Erythroblast (primary cell): ENCODE measurements at regions not wholly inside any gene's neighbourhood (a gene's known extent, or its start where the extent isn't known, plus 50 kb on each side); places are given as distances from the start of the nearest gene placed in this dataset.
A peak's percentile ranks its signal among the peaks of the same experiment; 100 is the strongest.

Source experiments
- DNase-seq, 2 experiments: peaks; one replicate each; lab custom pipeline; 2025; lab: John Stamatoyannopoulos, UW
- GATA1 ChIP-seq: IDR thresholded peaks from 2 replicates; pipeline ENCODE4 v1.6.1; 2011; ENCODE audit warnings: low read depth, mild to moderate bottlenecking, control low read depth, low read length, moderate library complexity
- POLR2A ChIP-seq: IDR thresholded peaks from 2 replicates; pipeline ENCODE4 v1.6.1; 2011; ENCODE audit warnings: mild to moderate bottlenecking, low read length

DNA sequence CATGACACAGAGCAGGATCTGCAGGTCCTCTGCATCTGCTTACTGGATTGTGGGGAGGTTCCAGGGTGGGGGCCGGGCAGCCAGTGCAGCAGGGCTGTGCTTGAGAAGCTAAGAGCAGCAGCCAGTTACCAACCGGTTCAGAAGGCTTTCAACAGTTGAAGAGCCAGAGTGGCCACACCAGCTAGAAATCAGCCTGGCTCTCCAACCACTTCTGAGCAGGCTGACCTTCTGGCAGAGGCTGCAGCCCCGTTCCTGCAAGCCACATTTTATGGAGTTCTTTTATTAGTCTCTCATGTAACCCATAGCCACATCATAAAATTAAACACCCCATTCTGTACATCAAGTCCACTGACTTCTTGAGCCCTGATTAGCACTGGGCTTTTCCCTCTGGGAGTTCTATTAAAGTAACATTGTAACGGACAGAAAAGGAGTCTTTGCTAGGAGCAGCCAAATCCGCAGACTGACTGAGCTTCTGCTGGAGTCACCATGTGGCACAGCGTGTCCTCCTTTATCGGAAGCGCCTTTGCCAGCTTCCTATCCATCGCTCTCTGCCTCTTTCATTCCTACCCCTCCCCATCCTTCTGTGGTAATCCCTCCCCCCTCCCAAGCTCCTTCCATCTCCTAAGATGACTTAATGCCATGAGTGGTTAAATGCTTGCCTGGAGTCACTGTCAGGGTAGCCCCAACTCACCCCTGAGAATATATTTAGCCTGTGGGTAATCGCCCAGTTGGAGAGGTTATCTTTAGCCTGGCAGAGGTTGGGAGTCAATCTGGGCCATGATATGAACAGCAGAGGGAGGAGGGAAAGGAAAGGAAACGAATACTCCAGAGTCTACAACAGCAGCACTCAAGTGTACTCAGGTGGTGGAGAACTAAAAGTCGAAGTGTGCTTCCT is 138.5 kb upstream of the HES1 start:
- TF ChIP-seq POLR2A (no peak), GATA1 (no peak)
- DNase-seq: peak; percentile 39 to 62

DNA sequence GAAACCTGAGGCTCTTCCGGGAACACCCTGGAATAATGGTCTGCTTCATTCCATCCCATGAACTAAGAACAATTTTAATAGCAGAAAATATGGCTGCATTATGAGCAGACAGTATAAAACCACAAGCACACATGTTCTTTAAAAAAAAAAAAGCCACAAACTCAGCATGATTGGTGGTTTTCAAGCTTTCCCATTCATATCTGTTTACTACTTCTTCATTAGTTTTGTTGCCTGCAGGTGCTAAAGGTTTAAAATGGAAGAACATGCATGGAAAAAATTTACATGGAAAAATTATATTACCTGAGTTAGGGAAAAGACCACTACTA is 137.9 kb upstream of the HES1 start:
- TF ChIP-seq POLR2A (no peak), GATA1 (no peak)
- DNase-seq: no peak

DNA sequence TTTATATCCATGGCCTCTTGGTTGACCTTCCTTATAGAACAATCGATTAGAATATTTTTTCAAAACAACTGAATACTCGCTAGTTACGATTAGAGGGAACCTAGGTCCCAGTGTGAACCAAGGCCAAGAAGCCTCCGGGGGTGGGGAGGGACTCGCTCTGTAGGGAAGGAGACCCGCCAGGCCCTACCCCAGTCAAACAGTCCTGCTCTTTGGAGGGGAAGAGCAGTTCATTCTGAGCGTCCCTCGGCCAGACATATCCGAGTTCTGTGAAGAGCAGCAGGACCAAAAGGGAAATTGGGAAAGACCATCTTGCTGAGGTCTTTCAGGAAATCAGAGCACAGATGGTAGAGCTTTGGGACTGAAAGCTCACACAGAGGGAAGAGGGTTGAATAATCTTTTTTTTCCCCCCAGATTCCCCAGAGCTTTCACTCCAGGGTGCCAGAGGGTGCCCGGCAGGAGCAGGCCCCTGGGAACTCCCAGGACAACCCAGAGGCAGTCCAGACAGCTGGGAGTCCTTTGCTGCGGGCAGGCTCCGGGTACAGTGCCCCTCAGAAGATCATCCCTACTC is 137.2 kb upstream of the HES1 start:
- TF ChIP-seq GATA1: no peak
- no peak for TF ChIP-seq POLR2A
- no peak for DNase-seq

DNA sequence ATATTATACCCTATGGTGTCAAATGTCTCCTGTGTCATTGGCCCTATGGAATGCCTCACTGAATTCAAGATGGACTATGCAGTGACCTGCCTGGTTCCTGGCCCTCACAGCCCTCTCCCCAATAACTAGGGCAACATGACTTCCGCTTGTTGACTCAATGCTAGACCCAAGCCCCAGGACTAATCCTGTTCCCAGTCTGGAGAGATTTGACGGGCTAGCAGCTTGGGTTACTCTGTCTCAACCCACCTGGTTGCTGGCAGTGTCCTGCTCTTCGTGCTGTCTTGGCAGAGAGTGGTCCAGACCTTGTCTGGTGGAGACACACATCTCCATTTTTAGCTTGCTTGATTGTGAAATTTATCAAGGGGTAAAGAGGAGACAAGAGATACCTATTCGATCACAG is 135.8 kb upstream of the HES1 start:
- no peak for DNase-seq
- no peak for TF ChIP-seq GATA1
- no peak for TF ChIP-seq POLR2A

DNA sequence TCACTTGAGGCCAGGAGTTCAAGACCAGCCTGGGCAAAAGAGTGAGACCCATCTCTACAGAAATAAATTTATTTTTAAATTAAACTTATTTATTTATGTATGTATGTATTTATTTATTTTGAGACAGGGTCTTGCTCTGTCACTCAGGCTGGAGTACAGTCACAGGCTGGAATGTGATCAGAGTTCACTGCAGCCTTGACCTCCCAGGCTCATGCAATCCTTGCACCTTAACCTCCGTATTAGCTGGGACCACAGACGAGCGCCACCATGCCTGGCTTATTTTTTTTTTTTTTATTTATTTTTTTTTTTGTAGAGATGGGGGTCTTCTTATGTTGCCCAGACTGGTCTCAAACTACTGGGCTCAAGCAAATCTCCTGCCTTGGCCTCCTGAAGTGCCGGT is 135.2 kb upstream of the HES1 start:
- no peak for DNase-seq
- TF ChIP-seq GATA1 (no peak), POLR2A (no peak)

DNA sequence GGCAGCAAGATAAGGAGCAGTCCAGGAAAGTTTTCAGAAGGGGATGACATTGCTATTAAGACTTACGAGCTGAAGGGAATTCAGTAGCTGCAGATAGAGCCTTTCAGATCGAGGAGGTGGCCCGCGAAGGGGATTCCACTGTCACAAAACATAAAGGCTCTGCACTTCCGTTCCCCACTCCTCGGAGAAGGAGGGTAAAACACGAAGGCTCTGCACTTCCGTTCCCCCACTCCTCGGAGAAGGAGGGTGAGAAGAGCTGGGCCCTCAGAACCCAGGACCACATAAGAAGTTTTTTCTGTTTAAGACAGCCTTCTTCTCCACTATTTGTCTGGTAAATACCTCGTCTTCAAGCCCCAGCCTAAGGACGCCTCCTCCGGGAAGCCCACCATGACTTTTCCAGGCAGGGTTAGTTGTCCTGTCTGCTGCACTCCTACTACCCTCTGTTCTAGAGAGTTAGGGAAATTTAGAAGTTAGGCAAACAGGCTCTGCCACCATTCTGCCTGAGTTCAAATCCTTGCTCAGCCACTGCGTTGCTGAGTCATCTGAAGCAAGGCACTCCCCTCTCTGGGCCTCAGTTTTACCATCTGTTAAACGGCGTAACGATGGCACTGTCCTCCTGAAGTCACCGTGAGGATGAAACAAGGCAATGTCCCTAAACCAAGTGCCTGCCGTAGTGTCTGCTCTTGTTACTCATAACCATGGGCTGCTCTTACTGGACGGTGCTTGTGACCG is 134.1 kb upstream of the HES1 start:
- no peak for DNase-seq
- TF ChIP-seq GATA1 (no peak), POLR2A (no peak)

DNA sequence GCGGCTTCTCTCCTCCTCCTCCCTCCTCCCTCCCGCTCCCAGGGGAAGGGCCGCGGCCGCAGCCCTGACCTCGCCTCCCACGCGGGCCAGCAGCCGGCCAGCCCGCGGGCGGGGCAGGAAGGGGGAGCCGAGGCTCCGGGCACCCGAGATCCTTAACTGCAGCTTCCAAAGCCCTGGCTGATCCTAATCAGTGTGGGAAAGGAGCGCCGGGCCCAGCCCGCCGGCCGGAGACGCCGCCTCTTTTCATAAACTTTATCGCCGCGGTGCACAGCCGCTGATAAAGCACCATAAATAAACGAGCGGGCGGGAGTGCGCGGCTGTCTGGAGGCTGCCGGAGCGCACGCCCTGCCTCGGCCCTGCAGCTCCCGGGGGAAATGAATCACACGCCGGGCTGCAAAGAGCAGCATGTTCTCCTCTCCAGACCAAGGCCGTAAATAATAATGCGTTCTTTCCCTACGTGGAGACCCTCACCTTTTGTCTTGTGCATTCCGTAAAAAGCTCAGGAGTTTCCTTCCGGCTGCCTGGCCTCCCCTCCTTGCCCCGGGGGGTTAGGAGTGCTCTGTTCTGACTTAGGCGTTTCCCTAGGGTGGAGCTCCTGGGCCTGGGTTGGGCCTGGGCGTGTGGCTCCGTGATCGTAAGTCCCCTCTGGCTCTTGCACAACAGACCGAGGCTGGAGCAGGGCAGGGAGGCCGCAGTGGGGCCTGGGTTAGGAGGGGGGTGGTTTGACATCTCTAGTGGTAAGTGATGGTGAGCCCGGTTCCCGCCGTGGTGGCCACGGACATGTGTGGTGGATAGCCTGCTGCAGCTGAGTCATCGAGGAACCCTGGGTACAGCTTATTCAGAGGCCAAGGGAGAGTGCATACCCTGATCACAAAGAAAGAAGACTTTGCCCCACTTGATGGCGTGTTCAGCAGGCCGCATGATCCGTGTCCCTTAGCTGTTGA is 132.6 kb upstream of the HES1 start:
- TF ChIP-seq POLR2A: no peak
- TF ChIP-seq GATA1: no peak
- DNase-seq: peak; percentile 87 to 91

DNA sequence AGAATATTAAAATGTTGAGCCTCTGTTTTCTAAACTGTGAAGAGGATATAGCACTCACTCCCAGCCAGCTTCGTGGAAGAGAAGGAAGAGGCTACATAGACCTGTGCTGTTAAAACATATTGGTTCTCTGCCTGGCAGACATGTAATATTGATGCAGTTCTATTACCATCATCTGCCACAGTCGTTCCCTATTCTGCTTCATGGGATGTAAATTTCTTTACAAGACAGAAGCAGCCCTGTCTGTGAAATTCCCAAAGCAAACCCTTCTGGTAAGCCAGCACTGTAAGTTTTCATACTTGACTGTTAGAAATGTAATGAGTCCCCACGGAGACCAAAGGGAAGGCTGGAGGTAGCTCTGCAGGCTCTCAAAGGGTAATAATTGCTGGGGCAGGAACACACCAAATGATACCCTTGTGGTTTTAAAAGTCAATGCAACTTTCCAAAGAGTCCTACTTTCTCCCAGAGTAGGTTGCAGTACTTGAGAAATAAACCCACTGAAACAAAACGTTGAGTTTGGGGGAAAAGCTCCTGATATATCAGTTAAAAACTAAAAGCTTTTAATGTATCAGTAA is 129.9 kb upstream of the HES1 start:
- TF ChIP-seq GATA1 (no peak), POLR2A (no peak)
- no peak for DNase-seq

DNA sequence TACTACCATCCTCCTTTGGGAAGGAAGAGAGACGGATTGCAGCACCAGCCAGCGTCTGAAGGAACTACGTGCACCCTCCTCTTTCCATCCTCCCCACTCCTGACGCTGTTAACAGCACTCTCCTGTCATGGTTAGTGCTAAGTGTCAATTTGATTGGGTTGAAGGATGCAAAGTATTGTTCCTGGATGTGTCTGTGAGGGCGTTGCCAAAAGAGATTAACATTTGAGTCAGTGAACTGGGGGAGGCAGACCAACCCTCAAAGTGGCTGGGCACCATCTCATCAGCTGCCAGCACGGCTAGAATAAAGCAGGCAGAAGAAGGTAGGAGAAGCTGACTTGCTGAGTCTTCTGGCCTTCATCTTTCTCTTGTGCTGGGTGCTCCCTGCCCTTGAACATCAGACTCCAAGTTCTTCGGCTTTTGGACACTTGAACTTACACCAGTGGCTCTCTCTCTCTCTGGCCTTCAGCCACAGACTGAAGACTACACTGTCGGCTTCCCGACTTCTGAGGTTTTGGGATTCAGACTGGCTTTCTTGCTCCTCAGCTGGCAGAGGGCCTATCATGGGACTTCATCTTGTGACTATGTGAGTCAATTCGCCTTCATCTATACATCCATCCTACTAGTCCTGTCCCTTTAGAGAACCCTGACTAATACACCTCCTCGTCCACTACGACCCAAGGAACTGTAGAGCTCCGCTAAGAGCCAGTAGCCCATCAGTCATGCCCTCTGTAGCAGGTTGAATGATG is 128.2 kb upstream of the HES1 start:
- TF ChIP-seq GATA1 (no peak), POLR2A (no peak)
- DNase-seq: peak; percentile 51 to 70

DNA sequence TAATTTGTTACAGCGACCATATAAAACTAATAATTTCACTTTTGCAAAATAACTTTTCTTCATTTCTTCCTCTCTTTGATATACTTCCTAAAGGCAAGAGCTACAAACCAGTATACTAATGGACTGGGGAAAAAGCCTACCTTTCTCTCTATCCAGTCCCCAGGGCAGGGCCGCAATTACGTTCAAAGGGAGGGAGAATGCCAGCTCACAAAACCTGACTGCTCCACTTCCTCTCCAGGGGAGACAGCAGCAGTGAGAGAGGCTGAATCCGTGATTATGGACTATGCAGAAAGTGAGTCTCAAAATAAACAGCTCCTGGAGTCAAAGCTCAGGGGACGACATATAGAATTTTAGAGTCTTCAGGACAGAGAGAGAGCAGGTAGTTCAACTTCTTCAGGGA is 126.9 kb upstream of the HES1 start:
- no peak for DNase-seq
- TF ChIP-seq POLR2A (no peak), GATA1 (no peak)

DNA sequence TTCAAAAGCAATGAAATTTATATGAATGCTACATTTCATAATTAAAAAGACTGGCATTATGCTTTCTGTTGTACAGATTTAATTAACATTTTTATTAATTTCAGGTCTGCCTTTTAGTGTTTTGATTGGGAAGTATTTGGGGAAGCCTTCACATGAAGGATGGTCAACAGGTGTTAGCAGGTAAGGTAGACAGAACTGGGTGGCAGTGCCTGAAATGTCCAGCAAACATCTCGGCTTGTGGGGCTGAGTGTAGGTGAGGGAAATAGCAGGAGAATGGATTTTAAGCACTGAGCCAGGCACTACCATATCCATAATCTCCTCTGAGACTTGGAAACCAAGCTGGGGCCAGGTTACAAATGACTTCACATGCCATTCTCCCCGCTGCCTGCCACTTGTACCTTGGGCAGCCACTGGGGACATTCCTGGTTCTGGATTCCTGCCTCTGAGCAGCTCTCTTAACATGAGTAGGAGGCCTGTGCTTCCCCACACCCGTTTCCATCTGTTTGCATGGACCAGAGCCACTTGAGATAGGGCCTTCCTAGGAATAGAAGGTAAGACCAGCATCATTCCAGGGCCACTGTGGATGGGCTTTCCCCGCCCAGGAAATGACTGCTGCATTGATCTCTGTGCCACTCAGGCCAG is 125.9 kb upstream of the HES1 start:
- no peak for DNase-seq
- no peak for TF ChIP-seq GATA1
- no peak for TF ChIP-seq POLR2A

DNA sequence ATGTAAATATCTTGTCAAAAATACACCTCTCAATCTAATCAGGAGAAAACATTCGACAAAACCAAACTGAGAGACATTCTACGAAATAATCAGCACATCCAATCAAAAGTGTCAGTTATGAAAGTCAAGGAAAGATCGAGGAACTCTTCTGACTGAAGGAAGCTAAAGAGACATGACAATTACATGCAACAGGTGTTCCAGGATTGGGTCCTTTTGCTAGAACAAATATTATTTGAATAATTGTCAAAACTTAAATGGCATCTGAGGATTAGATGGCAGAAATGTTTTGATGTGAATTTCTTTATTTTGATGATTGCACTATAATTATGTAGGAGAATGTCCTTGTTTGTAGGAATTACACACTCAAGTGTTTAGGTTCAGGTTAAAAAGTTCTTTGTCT is 124.1 kb upstream of the HES1 start:
- TF ChIP-seq GATA1 (no peak), POLR2A (no peak)
- no peak for DNase-seq
